Esophagus squamous epithelium (tissue), 5 donors: ENCODE measurements at regions not wholly inside any gene's neighbourhood (a gene's known extent, or its start where the extent isn't known, plus 50 kb on each side); places are given as distances from the start of the nearest gene placed in this dataset.
A peak's percentile ranks its signal among the peaks of the same experiment; 100 is the strongest.

Experiments used
- DNase-seq: peaks from one replicate; lab custom pipeline; 2025; lab: John Stamatoyannopoulos, UW
- H3K27ac ChIP-seq, 4 donors: fragments of 200-600 bp; sonication (generic); one replicate each; pipeline ENCODE4 v1.5.1; 2016 to 2019; ENCODE audit warnings: mild to moderate bottlenecking in 1 of 4
- H3K27me3 ChIP-seq, 4 donors: fragments of 200-600 bp; sonication (generic); 1 replicate in 3 of 4; 2 replicates in 1 of 4; pipeline versions ENCODE4 v1.5.1 to v1.6.0; 2017 to 2021; ENCODE audit warnings: antibody characterized with exemption in 1 of 4
- H3K36me3 ChIP-seq, 3 donors: fragments of 200-600 bp; sonication (generic); one replicate each; pipeline ENCODE4 v1.5.1; 2016 to 2019
- H3K4me1 ChIP-seq, 3 donors: fragments of 200-600 bp; sonication (generic); one replicate each; pipeline ENCODE4 v1.5.1; 2017 to 2019
- H3K4me3 ChIP-seq, 4 donors: fragments of 200-600 bp; sonication (generic); 1 replicate in 3 of 4; 2 replicates in 1 of 4; pipeline ENCODE4 v1.5.1; 2016 to 2019; ENCODE audit warnings: mild to moderate bottlenecking in 2 of 4, moderate library complexity in 1 of 4
- H3K9me3 ChIP-seq, 3 donors: fragments of 200-600 bp; sonication (generic); one replicate each; pipeline ENCODE4 v1.5.1; 2016 to 2019
- POLR2A ChIP-seq, 4 donors: fragments of 450-650 bp; IDR thresholded peaks; one replicate each; pipeline ENCODE4 v1.6.1; 2017; ENCODE audit warnings: antibody characterized with exemption in 4 of 4, mild to moderate bottlenecking in 4 of 4, moderate library complexity in 3 of 4
- WGBS, 2 donors: methylation state at CpG; one replicate each; pipeline ENCODE4 v1.1.5; 2018; 5-methylcytosine and 5-hydroxymethylcytosine counted together
- intact Hi-C: fragments of 100-400 bp; cut with DNase I; formaldehyde crosslinking; loops from one replicate; pipeline ENCODE4 v1.15.0; 2022
- TF ChIP-seq, protein P1 (sequence below), 6 experiments: fragments of 450-650 bp in 4 of 6; fragments of 200-600 bp in 2 of 6; sonication (generic) in 2 of 6; IDR thresholded peaks; one replicate each; pipeline ENCODE4 v1.5.1; 2016 to 2019; ENCODE audit warnings: antibody characterized with exemption in 6 of 6, mild to moderate bottlenecking in 4 of 6, moderate library complexity in 4 of 6
- donor health status: DM: yes; HTN: yes; CAD: no.

- peaks cover 0 to 4% (median 0%) of the 10 kb centered on the region in 3 donors for H3K4me1 ChIP-seq
- intact Hi-C loops = no loop called here
- H3K27ac ChIP-seq = no peak overlapping the region
- TF ChIP-seq, protein P1, sequence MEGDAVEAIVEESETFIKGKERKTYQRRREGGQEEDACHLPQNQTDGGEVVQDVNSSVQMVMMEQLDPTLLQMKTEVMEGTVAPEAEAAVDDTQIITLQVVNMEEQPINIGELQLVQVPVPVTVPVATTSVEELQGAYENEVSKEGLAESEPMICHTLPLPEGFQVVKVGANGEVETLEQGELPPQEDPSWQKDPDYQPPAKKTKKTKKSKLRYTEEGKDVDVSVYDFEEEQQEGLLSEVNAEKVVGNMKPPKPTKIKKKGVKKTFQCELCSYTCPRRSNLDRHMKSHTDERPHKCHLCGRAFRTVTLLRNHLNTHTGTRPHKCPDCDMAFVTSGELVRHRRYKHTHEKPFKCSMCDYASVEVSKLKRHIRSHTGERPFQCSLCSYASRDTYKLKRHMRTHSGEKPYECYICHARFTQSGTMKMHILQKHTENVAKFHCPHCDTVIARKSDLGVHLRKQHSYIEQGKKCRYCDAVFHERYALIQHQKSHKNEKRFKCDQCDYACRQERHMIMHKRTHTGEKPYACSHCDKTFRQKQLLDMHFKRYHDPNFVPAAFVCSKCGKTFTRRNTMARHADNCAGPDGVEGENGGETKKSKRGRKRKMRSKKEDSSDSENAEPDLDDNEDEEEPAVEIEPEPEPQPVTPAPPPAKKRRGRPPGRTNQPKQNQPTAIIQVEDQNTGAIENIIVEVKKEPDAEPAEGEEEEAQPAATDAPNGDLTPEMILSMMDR (IDR thresholded peaks at IDR 0.05) = no peak
- no peak for TF ChIP-seq POLR2A (IDR thresholded peaks at IDR 0.05)
- no peak overlapping the region for H3K4me3 ChIP-seq
- no peaks in the 10 kb centered on the region for H3K36me3 ChIP-seq
- no peaks in the 10 kb centered on the region for H3K9me3 ChIP-seq
- WGBS, 2 donors = 59 to 70% methylated on average over 4 of the region's 4 CpGs
- H3K27me3 ChIP-seq = no peaks in the 10 kb centered on the region
- DNase-seq = no peak
Observed at GRCh38 chr5:167794121-167794520, 497.3 kb upstream of the WWC1 start.

GRCh38 chr5:167796672-167797071 is 494.8 kb upstream of the WWC1 start:
- intact Hi-C loops = no loop called here
- Histone ChIP-seq H3K27me3 (no peaks in the 10 kb centered on the region), H3K9me3 (no peaks in the 10 kb centered on the region), H3K4me3 (no peak overlapping the region), H3K4me1 (peaks cover 0 to 4% (median 0%) of the 10 kb centered on the region in 3 donors), H3K27ac (no peak overlapping the region), H3K36me3 (no peaks in the 10 kb centered on the region)
- TF ChIP-seq POLR2A (IDR thresholded peaks at IDR 0.05) = no peak
- TF ChIP-seq, protein P1 (IDR thresholded peaks at IDR 0.05) = no peak
- DNase-seq = no peak
- WGBS, 2 donors = 87 to 90% methylated on average over 5 of the region's 5 CpGs

DNA sequence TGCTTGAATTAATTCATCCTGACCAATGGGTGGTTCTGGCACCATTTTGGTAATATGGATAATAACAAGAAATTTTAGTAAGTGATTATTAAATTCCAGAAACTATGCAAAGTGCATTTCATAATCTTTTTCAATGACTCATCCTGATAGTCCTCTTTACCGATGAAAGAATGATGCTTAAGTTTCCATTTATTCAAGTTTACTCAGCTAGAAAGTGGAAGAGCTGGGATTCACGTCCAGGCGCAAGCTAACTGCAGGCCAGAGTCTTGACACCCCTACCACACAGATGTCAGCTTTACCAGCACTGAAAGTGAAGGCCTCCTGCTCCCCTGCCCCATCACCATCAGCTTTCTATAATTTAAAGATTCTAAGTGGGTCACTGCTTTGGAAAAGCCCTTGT is 493.5 kb upstream of the WWC1 start:
- no peak overlapping the region for H3K27ac ChIP-seq
- intact Hi-C loops = no loop called here
- no peaks in the 10 kb centered on the region for H3K9me3 ChIP-seq
- H3K4me1 ChIP-seq = peaks cover 0 to 11% (median 4%) of the 10 kb centered on the region in 3 donors
- H3K27me3 ChIP-seq = no peaks in the 10 kb centered on the region
- no peak overlapping the region for H3K4me3 ChIP-seq
- WGBS, 2 donors = 33 to 38% methylated on average over 3 of the region's 3 CpGs
- no peak for DNase-seq
- H3K36me3 ChIP-seq = no peaks in the 10 kb centered on the region
- TF ChIP-seq, protein P1 (IDR thresholded peaks at IDR 0.05) = no peak
- no peak for TF ChIP-seq POLR2A (IDR thresholded peaks at IDR 0.05)

- Histone ChIP-seq H3K27ac (no peak overlapping the region), H3K4me1 (peaks cover 0 to 13% (median 4%) of the 10 kb centered on the region in 3 donors), H3K27me3 (no peaks in the 10 kb centered on the region), H3K9me3 (no peaks in the 10 kb centered on the region), H3K4me3 (peak overlapping the region in 1 of 4 donors; percentile 28), H3K36me3 (no peaks in the 10 kb centered on the region)
- no peak for TF ChIP-seq POLR2A (IDR thresholded peaks at IDR 0.05)
- TF ChIP-seq, protein P1 (IDR thresholded peaks at IDR 0.05) = no peak
- no peak for DNase-seq
- 51 to 81% methylated on average over 7 of the region's 7 CpGs for WGBS, 2 donors
- intact Hi-C loops = no loop called here
Observed at GRCh38 chr5:167798448-167798847, 493.0 kb upstream of the WWC1 start.

- Histone ChIP-seq H3K27ac (no peak overlapping the region), H3K36me3 (no peaks in the 10 kb centered on the region), H3K4me3 (no peak overlapping the region), H3K4me1 (peaks cover 0 to 26% (median 4%) of the 10 kb centered on the region in 3 donors), H3K27me3 (no peaks in the 10 kb centered on the region), H3K9me3 (no peaks in the 10 kb centered on the region)
- WGBS, 2 donors = 57 to 65% methylated on average over 4 of the region's 4 CpGs
- no peak for DNase-seq
- intact Hi-C loops = no loop called here
- TF ChIP-seq POLR2A (IDR thresholded peaks at IDR 0.05) = no peak
- TF ChIP-seq, protein P1 (IDR thresholded peaks at IDR 0.05) = no peak
Observed at GRCh38 chr5:167800427-167800826, 491.0 kb upstream of the WWC1 start.
